ENCODE measurements at regions not wholly inside any gene's neighbourhood (a gene's known extent, or its start where the extent isn't known, plus 50 kb on each side); places are given as distances from the start of the nearest gene placed in this dataset.

GRCh38 chr22:34306361-34306760 lies 386.1 kb upstream of the LARGE1 start:
- Mint-ChIP-seq H3K27me3 (peaks cover 3% of the 10 kb centered on the region), H3K27ac (no peak overlapping the region), H3K4me3 (no peak overlapping the region), H3K9me3 (ENCODE audit: insufficient read depth) (no peaks in the 10 kb centered on the region), H3K4me1 (no peaks in the 10 kb centered on the region)
- Histone ChIP-seq H3K4me2 (replicated peaks; ENCODE audit: low read depth, low read length, poor library complexity, severe bottlenecking) (no peak overlapping the region), H3K9ac (ENCODE audit: low read length) (no peak overlapping the region), H3K36me3 (replicated peaks in 1 of 2; ENCODE audit: control extremely low read depth in 1 of 2, control insufficient read depth in 1 of 2, extremely low read depth in 1 of 2, insufficient read depth in 2 of 2, low read length in 1 of 2) (no peaks in the 10 kb centered on the region), H3K4me3 (ENCODE audit: control extremely low read depth in 1 of 5, extremely low read depth in 1 of 5, insufficient read depth in 1 of 5, low read depth in 2 of 5, low read length in 4 of 5) (no peak overlapping the region), H4K20me1 (ENCODE audit: control insufficient read depth, insufficient read depth, low read length, poor library complexity, severe bottlenecking) (no peaks in the 10 kb centered on the region), H3K27ac (ENCODE audit: low read length in 2 of 2) (no peak overlapping the region), H2AFZ (ENCODE audit: insufficient read depth, low read depth, low read length, poor library complexity, severe bottlenecking) (no peak overlapping the region), H3K27me3 (replicated peaks in 1 of 4; ENCODE audit: control extremely low read depth in 1 of 4, control insufficient read depth in 3 of 4, insufficient read depth in 4 of 4, low read length in 3 of 4) (no peaks in the 10 kb centered on the region), H3K4me1 (ENCODE audit: control insufficient read depth in 2 of 2, insufficient read depth in 2 of 2, low read length in 2 of 2) (no peaks in the 10 kb centered on the region), H3K79me2 (ENCODE audit: control insufficient read depth, insufficient read depth, low read length) (no peaks in the 10 kb centered on the region), H3K9me3 (ENCODE audit: control extremely low read depth in 1 of 3, control insufficient read depth in 2 of 3, insufficient read depth in 1 of 3, low read length in 2 of 3) (peaks cover 0 to 5% (median 0%) of the 10 kb centered on the region in 3 donors)
- ChIA-PET CTCF (no interaction called here), POLR2A (no interaction called here)
- WGBS (ENCODE audit: insufficient coverage) = 90% methylated on average over 1 of the region's 2 CpGs
- ATAC-seq (ENCODE audit: low read depth) (no peak), DNase-seq (no peak)
- intact Hi-C loops (cut with micrococcal nuclease) = no loop called here
- TF ChIP-seq EZH2 (IDR thresholded peaks at IDR 0.05; ENCODE audit: borderline replicate concordance, insufficient read depth, low read depth, low read length, poor library complexity, severe bottlenecking) (no peak), CTCF (IDR thresholded peaks at IDR 0.05) (no peak)

GRCh38 chr22:34308101-34308500 lies 387.8 kb upstream of the LARGE1 start:
- ATAC-seq (ENCODE audit: low read depth) = no peak
- no peaks in the 10 kb centered on the region for H3K4me1 Mint-ChIP-seq
- peaks cover 0 to 5% (median 0%) of the 10 kb centered on the region in 3 donors for H3K9me3 ChIP-seq (ENCODE audit: control extremely low read depth in 1 of 3, control insufficient read depth in 2 of 3, insufficient read depth in 1 of 3, low read length in 2 of 3)
- H3K27ac Mint-ChIP-seq = no peak overlapping the region
- peaks cover 5% of the 10 kb centered on the region for H3K27me3 Mint-ChIP-seq
- POLR2A ChIA-PET = no interaction called here
- TF ChIP-seq CTCF (IDR thresholded peaks at IDR 0.05) = no peak
- no peak for TF ChIP-seq EZH2 (IDR thresholded peaks at IDR 0.05; ENCODE audit: borderline replicate concordance, insufficient read depth, low read depth, low read length, poor library complexity, severe bottlenecking)
- no peaks in the 10 kb centered on the region for H3K9me3 Mint-ChIP-seq (ENCODE audit: insufficient read depth)
- no peak overlapping the region for H3K27ac ChIP-seq (ENCODE audit: low read length in 2 of 2)
- no peak overlapping the region for H3K9ac ChIP-seq (ENCODE audit: low read length)
- 98% methylated on average over 3 of the region's 3 CpGs for WGBS (ENCODE audit: insufficient coverage)
- no peaks in the 10 kb centered on the region for H4K20me1 ChIP-seq (ENCODE audit: control insufficient read depth, insufficient read depth, low read length, poor library complexity, severe bottlenecking)
- no peak overlapping the region for H3K4me3 ChIP-seq (ENCODE audit: control extremely low read depth in 1 of 5, extremely low read depth in 1 of 5, insufficient read depth in 1 of 5, low read depth in 2 of 5, low read length in 4 of 5)
- H3K4me1 ChIP-seq (ENCODE audit: control insufficient read depth in 2 of 2, insufficient read depth in 2 of 2, low read length in 2 of 2) = no peaks in the 10 kb centered on the region
- no peak overlapping the region for H3K4me2 ChIP-seq (replicated peaks; ENCODE audit: low read depth, low read length, poor library complexity, severe bottlenecking)
- no peak for DNase-seq
- no peaks in the 10 kb centered on the region for H3K36me3 ChIP-seq (replicated peaks in 1 of 2; ENCODE audit: control extremely low read depth in 1 of 2, control insufficient read depth in 1 of 2, extremely low read depth in 1 of 2, insufficient read depth in 2 of 2, low read length in 1 of 2)
- CTCF ChIA-PET = no interaction called here
- no peaks in the 10 kb centered on the region for H3K79me2 ChIP-seq (ENCODE audit: control insufficient read depth, insufficient read depth, low read length)
- no peaks in the 10 kb centered on the region for H3K27me3 ChIP-seq (replicated peaks in 1 of 4; ENCODE audit: control extremely low read depth in 1 of 4, control insufficient read depth in 3 of 4, insufficient read depth in 4 of 4, low read length in 3 of 4)
- H3K4me3 Mint-ChIP-seq = no peak overlapping the region
- intact Hi-C loops (cut with micrococcal nuclease) = no loop called here
- no peak overlapping the region for H2AFZ ChIP-seq (ENCODE audit: insufficient read depth, low read depth, low read length, poor library complexity, severe bottlenecking)

Measured in B cell (primary cell).